HG02798 (cell line): ENCODE measurements at regions not wholly inside any gene's neighbourhood (a gene's known extent, or its start where the extent isn't known, plus 50 kb on each side); places are given as distances from the start of the nearest gene placed in this dataset.
"Not testable (repeated sequence)": the region's sequence is repeated elsewhere in the genome, so short reads cannot be mapped to it uniquely, and the experiment has no call there.

Experiments
- ATAC-seq: cut with Tn5 transposase; IDR thresholded peaks from one replicate; pipeline ENCODE4 v1.9.1; 2021; ENCODE audit warnings: mild to moderate bottlenecking; ENCODE audit not compliant: unreplicated experiment, poor library complexity

DNA sequence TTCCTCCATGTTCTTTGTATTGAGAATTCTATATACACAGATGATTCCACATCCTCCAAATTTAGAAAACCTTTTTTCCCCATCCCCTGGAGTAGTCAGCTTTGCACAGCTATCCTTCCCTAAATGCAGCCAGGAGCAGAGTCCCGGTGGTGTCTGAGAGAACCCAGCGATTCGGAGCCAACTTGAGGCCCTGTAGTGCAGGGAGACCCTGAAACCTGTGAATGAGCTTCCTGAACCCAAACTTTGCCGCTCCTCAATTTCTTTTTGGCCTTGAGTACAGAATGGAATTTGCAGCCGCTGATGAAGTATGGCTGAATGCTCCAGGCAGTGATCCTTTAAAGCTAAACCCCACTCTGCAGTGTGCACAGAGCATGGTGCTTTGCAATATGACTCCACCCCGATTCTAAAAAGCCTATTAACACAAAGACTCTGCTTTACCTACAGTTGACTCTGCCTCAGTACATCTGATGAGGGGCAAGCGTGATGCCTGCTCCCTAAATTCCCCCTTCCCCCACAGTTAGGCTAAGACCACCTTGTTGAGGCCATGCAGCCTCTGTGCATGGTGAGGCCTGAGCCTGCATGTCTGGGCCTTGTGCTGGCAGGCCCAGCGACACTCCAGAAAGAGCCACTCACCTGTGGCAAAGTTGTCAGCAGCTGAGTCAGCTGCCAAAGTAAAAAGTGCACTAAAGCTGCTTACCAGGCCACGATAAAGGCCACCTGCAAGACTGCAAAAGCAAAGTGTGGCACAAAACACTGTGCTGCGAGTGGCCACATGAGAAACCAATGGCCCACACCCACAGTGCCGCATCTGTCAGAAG lies 82.1 kb downstream of the PLEKHG1 start:
- no peak for ATAC-seq

DNA sequence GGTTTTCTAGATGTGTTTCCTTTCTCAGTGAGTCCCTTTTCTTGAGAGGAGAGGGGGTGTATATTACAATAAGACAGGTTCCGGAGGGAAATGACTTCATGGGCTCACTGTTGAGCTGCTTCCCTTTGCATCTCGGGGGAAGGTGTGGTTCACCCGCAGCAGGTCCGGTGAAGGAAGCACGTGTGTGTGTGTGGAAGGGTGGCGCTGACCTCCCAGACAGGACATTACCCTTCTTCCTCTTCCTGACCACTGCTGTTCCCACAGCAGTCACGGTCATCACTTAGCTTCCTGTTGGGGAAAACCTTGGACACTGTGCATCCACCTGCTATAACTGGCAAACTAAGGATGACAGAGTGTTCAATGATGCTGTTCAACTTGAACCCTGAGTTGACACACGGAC lies 83.6 kb downstream of the PLEKHG1 start:
- no peak for ATAC-seq

DNA sequence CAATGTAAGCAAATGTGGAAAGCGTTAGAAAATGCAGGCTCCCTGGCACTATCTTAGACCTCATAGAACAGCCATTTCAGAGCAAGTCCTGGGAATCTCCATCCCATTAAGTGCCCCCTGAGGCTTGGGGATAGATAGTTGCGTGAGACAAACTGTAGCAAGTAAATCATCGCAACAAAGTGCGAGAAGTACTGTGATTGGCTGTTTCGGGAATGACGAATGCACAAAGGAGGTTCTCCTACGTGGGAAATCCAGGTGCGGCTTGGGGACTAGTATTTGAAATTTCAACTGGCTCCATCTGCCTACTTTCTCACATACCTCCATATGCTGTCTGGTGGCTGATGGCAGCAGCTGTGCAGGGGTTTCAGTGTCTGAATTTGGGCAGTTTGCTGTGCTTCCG lies 84.5 kb downstream of the PLEKHG1 start:
- no peak for ATAC-seq

DNA sequence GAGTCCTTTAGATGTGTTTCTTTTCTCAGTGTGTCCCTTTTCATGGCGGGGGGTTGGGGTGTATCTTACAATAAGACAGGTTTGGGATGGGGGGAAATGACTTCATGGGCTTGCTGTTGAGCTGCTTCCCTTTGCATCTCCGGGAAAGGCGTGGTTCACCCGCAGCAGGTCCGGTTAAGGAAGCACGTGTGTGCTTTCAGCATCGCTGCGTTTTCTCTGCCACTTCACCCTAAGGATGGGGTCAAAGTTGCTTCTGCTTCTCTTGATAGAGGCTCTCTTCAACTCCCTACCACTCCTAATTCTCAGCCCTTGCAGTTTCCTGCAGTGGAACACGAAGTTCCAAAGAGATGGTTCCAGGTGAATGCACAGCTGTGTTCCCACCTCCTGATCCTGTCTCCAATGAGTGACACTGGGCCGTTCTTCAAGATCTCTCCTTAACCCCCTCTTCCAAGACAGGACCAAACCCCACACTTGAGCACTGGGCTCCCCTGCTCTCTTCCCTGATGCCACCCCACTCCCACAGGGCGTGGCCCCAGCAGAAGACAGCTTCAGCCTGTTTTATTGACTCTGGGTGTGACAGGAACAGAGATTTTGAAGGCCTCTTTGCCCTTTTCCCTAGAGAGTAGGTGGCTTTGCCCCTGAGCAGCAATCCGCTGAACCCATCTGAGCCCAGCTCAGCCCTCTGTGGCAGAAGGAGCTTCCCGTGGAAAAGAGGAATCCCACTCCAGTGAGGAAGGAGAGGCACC lies 85.2 kb downstream of the PLEKHG1 start:
- no peak for ATAC-seq

DNA sequence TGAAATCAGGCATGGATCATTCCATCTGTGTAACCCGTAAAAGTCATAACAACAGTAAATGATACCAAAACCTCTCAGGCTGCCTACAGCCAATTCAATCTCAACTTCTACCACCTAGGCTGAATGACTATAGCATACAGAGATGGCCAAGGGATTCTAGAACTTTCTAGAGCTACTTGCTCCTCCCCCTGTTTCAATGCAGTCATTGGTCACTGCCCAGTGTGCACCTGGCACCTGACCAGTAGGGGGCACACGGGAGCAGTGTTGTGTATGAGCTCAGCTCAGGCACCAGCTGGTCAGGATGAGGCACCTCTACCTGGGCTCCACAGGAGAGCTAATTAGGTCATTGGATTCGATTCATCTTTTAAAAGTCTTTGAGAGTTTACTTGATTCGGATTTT lies 86.2 kb downstream of the PLEKHG1 start:
- peak; percentile 77 for ATAC-seq

DNA sequence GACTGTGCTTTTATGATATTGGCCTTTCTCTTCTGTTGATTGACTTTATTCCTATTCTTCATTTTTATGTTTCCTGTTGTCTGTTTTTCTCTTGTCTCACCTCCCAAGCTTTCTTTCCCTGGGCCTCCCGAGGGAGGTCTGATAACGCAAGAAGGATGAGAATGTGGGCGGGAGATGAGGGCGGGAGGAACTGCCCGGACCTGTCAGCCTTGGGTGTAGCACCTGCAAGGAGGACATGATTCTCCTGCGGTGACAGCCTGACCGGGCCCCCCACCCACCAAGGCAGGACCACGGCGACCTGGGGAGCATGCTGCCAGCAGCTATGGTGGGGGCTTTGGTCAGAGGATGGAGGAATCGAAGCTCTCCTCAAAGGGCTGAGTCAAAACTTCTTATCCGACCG lies 86.9 kb downstream of the PLEKHG1 start:
- ATAC-seq = no peak

DNA sequence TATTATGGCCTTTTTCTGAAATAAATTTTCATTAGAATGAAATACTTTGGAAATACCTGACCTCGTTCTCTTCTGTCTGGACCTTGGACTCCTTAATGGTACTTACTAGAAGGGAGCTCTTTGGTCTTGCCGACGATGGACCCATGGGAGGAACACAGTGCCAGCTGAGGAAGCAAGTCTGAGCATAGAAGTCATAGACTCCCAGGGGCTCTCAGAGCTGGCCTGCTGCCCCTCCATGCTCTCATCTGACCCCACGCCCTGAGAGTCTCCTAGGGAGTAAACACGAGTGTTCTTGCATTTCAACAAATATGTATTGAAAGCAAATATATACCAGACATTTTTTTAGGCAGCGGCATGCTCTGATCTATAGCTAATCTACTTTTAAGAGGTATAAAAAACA lies 87.8 kb downstream of the PLEKHG1 start:
- ATAC-seq = no peak

DNA sequence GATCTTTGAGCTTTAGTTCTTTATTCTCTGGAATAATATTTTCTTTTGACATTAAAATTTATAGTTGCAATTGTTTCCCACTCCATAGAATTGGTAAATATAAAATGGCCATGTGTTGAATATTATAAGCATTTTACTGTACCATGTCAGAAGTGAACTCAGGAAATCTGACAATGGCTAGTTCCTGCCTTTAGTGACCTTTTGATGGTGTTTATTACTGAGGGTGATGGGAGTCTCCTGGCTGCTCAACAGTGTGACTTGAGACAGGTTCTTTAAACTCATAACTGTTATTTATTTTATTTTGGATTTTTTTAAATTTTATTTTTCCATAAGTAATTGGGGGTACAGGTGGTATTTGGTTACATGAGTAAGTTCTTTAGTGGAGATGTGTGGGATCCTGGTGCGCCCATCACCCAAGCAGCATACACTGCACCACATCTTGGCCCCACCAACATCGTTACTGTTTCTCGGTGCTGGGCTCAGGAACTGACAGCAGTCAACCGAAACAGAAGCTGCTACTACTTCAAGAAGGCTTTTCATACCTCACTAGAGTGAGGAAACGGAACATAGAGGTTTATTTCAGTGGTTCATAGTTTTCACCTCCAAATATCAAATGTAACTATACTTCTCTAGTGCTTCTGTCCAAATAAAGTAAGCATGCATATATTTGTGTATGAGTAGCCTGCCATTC lies 90.4 kb downstream of the PLEKHG1 start:
- no peak for ATAC-seq

DNA sequence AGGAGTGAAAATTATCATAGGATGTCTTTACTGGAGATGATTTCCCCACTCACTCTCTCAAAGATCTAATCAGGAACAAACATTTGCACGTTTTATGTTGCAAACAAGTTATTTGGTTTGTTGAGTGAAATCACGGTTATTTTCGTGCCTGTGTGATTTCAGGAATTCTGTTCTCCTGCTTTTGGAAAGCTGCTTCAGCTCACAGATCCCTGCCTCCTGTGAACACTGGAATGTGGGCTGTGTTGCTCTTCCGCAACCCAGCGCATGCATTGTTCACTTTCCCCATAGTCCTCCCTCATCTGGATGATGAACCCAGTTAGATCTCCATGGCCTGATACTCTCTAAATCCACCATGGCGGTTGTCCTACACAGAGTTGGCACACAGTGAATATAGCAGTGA lies 91.0 kb downstream of the PLEKHG1 start:
- no peak for ATAC-seq

DNA sequence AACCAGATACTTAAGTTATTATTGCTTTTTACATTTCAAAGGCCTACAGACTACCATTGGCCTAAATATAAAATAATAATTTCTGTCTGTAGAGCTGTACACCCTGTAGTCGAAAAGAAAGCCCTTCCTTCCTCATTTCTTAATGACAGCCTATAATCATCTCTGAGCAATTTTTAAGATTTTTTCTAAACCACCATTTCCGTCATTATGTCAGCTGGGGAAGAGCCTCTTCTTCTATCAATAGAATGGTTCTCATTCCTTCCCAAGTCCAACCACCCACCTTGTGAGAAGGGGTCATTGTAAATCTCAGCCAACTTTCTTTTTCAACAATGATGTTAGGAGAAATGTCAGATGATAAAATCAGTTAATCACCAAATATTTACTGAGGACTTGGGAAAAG lies 91.8 kb downstream of the PLEKHG1 start:
- no peak for ATAC-seq

DNA sequence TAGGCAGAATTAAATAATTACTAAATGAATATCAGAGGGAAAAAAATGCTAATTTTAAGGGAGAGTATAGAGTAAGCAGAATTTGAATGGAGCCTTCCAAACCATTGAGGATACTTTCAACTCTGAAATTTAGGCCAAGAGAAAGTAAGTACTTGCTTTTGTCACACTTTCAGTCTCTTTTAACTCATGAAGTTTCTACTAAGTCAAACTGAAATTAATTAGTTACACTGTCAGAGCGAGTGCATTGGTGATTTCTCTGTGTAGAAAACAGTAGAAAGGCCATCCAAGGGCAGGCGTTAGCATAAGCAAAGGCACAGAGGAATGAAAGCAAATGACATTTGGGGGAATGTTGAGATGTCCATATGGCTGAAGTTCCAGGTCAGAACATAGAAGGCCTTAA lies 92.9 kb downstream of the PLEKHG1 start:
- ATAC-seq = peak; percentile 82

DNA sequence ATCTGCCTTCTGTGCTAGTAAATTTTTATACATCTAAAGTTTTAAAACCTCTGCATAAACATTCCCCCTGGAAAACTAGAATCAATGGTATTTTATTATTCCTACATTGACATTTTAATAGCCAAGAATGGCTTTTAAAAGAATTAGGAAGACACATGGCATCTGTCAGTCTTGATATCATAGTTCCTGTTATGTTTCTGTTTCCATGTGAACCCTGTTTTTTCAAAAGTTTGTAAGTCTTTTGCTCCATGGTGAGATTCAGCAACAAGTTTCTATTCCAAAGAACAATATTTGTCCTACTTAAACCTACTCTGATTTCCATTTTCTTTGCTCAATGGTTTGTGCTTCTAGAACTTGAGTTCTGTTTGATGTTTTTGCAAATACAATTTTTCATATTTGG lies 95.2 kb downstream of the PLEKHG1 start:
- ATAC-seq = no peak

DNA sequence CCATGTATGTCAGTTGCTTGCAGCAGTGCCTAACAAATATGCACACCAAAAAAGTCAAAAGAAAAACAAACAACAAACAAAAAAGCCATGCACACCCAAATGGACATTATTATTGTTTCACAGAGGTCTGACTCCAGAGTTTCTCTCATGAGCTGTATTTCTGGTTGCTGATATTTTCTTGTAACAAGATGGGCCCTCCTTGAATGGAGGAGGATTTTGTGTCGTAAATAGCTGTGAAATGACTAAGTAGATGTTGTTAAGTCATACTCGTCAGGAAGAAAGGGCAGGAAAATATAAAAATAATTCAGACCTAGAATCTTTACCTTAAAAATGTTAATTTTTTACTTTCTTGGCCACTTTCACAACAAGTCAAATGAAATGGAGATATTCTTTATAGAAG lies 96.0 kb downstream of the PLEKHG1 start:
- ATAC-seq = no peak

DNA sequence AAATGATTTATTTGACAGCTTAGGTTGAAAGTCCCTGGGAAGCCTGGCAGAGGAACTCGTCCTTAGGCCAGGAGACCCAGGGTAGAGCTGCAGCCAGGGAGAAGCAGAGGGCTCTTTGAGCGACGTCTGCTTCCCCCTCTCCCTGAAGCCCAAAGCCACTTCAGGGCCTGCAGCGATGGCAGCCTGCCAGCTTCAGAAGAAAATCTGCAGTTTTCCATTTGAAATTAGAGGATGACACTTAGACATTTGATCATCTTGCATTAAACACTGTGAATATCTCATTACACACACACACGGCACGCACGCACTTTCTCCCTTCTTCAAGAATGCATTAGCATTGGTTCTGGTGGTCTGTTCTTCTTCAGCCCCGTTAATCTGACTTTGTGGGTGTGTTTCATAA lies 96.5 kb downstream of the PLEKHG1 start:
- ATAC-seq = no peak

DNA sequence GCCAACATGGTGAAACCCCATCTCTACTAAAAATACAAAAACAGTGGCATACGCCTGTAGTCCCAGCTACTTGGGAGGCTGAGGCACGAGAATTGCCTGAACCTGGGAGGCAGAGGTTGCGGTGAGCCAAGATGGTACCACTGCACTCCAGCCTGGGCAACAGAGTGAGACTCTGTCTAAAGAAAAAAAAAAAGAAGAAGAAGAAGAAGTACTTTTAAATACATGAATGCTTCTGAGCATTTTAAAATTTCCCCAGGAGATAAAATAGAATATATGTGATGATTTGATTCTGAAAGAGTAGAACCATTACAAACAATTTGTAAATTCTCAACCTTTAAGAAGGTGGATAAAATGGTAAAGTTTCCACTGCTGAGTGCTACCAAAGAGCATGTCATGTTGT lies 97.2 kb downstream of the PLEKHG1 start:
- not testable (repeated sequence) for ATAC-seq

DNA sequence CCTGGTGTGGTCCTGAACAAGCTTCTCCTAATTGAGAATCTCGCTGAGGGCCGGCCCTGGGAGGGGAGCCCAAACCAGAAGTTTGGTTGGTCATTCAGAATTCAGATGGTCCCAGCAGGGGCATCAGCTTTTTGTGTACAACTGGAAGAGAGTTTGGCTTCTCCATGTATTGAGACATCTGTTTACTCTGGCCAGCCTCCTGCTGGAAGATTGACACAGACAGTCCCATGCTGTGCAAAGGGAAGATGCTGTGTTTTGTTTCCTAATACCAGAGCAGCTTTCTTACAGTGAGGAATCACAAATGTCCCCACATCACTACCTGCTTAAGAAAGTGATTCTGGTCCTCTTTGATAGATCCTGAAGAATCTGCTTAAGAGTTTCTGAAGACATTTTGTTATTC lies 97.8 kb downstream of the PLEKHG1 start:
- ATAC-seq = no peak

DNA sequence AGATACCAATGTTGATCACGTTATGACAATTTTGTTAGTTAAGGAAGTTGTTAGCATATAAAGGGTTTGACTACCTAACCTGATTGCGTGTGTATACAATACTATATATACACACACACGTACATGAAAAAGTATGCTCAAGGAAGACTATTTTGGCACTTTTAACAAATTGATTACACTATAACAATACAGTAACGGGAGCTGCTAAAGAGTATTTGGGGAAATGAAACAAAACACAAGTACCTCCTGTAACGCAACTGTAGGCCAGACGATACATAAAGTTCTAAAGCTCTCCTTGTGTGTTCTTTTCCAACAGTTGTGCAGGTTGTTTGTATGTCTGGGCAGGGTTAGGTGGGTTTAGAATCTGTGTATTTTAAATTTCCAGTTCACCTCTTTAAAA lies 98.7 kb downstream of the PLEKHG1 start:
- peak; percentile 79 for ATAC-seq

DNA sequence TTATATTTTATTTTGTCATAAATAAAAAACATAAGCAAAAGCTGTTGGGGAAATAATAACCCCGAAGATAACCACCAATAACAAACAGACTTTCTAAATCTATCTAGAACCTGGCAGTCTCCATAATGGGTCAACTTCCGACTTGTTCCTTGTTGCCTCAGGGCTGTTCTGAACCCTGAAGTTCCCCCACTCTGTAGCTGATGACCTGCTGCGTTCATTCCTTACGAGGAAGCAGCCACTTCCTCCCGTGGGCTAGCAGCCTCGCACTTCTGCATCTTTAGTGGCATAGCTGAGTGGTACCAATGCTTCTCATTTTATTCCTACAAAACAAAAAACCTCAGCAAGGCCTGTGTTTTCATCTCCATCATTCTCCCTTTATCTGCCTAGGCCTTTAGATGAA lies 103.0 kb downstream of the PLEKHG1 start:
- ATAC-seq = no peak

DNA sequence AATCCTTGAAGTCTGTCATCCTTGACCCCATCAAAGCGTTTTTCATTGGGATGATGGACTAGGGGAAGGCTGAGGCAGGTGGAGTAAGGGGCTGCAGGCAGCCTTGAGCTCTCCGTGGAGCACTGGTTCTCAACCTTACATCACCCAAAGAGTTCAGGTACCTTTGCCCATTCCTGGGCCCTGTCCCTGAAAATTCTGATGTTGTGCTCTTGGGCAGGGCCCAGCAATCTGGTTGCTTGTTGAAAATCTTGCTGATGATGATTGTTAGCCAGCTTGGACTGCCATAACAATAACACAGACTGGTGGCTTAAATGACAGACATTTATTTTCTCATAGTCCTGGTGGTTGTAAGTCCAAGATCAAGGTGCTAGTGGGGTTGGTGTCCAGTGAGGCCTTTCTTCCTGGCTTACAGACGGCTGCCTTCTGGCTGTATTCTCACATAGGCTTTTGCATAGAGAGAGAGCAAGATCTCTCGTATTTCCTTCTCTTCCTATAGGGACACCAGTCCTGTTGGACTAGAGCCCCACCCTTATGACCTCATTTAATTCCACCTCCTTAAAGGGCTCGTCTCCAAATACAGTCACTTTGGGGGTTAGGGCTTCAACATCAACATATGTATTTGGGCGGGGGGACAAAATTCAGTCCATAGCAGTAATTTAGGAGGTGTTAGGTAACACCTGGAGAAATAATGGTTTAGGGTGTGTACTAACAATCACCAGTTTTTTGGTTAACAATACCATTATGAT lies 104.9 kb downstream of the PLEKHG1 start:
- ATAC-seq = no peak

DNA sequence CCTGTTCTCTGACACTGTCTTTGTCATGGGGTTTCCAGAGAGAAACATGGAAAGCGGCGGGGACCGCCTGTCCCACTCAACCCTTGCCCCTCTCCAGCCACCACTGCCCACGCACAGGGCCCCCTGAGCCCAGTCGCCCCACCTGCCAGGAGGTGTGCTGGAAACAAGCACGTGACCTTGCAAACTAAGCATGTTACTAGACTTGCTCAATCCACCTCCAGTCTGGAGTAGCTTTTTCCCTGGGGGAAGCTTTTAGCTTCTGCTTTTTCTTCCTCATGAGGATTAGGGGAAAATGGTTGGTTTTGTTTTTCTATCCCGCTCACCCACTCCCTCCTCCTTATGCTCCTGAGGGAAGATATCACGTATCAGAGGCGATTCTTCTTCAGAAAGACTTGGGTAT lies 105.7 kb downstream of the PLEKHG1 start:
- ATAC-seq = no peak

DNA sequence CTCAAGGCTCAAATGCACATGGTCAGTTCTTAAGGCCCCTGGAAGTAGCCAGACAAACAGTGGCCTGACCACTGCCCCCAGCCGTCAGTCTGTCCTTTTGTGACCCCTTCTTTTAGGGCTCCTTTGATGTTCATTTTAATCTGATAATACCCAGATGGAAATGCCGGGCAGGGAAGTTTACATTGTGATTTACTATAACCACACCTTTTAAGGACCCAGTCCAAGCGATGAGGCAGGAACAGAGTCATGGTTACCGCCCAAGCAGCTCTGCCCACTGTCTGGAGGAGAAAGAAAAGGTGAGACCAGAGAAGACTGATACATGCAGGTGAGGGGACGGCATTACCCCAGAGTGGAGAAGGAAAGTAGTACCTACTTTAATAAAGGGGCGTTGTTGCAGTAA lies 110.6 kb downstream of the PLEKHG1 start:
- ATAC-seq = no peak
